LNCAP (cell line): ENCODE measurements at regions not wholly inside any gene's neighbourhood (a gene's known extent, or its start where the extent isn't known, plus 50 kb on each side); places are given as distances from the start of the nearest gene placed in this dataset.

Experiments used
- TF ChIP-seq, protein P1 (sequence below): fragments of 450-650 bp; IDR thresholded peaks from 2 replicates; pipeline ENCODE4 v1.5.1; 2017; ENCODE audit warnings: mild to moderate bottlenecking

DNA sequence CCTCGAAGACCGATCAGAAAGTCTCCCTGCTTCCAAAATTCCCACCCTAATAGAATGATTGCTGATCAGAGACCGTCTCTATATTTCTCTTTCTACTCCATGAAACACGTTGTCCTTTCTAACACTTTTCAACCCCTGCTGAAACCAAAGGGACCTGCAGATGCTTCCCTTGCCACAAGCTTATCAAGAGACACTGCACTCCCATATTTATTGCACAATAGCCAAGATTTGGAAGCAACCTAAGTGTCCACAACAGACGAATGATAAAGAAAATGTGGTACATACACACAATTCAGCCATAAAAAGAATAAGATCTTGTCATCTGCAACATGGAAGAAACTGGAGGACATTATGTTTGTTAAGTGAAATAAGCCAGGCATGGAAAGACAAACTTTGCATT, 125.1 kb downstream of the FOXD1 start:
- TF ChIP-seq, protein P1, sequence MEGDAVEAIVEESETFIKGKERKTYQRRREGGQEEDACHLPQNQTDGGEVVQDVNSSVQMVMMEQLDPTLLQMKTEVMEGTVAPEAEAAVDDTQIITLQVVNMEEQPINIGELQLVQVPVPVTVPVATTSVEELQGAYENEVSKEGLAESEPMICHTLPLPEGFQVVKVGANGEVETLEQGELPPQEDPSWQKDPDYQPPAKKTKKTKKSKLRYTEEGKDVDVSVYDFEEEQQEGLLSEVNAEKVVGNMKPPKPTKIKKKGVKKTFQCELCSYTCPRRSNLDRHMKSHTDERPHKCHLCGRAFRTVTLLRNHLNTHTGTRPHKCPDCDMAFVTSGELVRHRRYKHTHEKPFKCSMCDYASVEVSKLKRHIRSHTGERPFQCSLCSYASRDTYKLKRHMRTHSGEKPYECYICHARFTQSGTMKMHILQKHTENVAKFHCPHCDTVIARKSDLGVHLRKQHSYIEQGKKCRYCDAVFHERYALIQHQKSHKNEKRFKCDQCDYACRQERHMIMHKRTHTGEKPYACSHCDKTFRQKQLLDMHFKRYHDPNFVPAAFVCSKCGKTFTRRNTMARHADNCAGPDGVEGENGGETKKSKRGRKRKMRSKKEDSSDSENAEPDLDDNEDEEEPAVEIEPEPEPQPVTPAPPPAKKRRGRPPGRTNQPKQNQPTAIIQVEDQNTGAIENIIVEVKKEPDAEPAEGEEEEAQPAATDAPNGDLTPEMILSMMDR = no peak

DNA sequence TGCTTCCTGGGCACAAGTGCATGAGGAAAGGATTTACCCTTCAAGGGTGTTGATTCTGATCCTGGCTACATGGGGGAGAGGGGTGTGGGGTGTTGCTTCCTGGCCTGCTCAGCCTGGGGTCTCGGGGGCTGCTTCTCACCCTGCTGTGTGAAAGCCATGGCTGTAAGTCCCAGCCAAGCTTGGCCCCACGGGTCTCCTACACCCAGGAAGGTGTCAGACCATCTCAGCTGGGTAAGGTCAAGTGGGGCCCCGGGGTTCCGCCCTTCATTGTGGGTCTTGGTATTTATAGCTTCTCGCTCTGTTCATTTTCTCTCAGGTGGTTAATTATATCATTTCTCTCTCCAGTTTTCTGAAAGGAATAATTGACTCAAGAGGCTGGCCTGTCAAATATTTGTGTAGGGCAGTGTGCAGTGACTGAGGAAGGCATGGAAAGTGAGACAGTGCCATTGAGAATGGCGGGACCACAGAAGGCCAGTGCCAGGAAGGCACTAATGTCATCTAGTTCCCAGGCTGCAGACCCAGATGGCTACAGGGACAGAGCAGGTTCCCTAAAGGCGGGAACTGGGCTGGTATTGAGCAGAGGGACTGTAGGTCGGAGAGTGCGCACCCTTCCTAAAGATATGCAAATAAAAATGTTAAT, 126.0 kb downstream of the FOXD1 start:
- TF ChIP-seq, protein P1 = no peak

DNA sequence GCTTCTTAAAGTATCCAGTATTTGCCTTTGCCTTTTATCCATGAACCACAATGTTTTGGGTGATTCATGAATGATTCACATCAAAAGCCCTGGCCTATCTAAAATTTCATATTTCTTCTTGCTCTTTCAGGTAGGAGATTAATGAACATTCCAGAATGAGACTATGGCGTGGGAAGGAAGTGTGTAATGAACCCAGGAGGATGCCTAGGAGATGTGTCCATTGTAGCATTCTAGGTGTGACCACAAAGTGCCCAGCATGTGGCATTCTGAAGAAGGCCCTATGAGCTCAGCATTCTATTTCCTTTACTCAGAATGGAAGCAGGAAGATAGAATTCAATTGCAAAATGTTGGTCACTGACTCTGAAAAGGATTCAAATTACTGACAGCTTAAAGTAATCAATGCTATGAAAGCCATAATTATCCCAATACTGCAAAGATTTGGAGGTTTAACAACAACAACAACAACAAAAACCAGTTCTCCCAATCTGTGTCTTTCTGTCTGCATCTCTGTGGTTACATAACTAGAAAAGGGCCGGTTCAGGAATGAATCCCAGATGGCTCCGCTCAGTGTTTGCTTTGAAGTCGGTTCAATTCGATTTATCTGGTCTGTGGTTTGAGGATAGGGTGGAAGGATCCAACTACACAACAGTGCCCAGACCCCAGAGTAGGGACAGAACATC, 126.7 kb downstream of the FOXD1 start:
- TF ChIP-seq, protein P1 = no peak

DNA sequence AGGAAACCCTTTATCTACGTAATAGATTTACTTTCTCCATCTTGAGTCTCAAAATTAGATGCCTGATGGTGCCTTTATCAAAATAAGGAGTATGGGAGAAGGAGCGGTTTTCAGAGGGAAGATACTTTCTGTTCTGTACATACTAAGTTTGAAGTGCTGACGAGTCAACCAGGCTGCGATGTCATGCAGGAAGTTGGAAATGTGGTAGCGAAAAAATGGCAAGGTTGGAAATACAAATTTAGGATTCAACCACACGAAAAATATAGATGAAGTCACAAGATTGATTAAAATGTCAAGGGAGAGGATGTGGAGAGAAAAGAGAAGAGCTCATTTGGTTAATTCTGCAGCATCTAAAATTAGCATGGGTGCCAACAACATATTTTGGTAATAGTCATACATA, 129.5 kb downstream of the FOXD1 start:
- TF ChIP-seq, protein P1 = no peak

DNA sequence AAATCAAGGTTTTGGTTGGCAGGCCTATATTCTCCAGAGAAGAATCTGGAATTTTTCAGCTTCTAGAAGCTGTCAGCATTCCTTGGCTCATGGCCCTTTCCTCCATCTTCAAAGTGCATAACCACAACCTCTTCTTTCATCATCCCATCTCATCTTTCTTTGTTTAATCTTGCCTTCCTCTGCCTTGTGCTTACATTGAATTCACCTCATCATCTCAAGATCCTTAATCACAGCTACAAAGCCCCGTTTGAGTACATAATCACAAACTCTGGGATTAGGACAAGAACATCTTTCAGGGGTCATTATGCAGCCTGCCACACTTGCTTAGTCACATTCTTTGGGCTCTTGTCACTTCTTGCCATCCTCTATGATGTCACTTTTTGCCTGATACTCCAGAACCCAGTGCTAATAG, 130.3 kb downstream of the FOXD1 start:
- TF ChIP-seq, protein P1 = no peak

DNA sequence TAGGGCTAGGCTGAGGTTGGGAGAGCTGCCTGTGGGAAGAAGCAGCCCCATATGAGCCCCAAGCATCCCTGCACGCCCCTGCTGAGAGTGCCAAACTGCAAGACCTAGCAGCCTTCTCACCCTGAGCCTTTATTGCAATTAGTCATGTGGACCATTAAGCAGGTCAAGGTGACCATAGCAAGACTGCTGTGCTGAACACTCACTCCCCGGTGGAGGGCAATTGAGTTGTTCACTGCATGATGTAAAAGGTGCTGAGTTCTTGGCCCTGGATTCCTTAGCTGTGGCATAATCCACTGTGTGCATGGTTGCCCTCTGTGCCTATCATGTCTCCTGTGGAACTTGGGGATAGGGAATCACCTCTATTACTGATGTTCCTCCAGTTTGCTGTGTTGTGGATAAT, 131.1 kb downstream of the FOXD1 start:
- TF ChIP-seq, protein P1 = no peak

DNA sequence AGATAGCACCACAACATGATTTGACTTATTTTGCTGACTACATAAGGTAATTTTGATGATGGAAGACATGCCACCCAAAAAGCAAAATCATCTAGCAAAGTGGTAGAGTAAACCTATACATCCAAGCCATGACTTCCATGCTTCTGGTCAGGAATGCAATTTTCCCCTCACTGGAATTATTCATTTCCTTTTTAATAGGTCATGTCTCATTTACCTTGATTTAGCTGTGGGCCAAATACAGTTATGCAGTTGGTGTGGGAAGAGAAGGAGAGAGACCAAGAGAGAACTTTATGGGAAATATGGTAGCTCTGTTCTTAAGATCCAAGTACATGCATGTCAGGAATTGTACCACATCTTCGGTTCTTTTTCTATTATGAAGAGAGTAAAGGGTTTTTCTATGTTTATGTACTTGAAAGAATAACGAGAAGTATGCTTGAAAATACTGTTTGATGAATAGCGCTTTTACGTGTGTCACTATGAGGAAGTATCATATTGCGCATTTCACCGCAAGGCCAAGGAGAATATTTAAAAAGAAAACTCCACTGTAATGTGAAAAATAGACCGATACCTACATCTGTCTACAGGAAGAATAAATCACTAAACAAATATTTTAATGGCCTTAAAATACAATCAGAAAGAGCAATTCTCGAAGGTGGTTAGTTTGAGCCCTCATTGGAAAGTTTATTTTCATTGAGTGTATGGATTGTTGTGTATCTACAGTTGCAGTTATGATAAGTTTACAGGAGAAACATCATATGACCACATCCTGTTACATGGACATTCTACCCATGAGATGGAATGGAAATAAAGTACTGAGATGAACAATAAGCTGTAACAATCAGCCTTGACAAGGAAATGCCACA, 134.0 kb downstream of the FOXD1 start:
- TF ChIP-seq, protein P1 = no peak
